ENCODE measurements at regions not wholly inside any gene's neighbourhood (a gene's known extent, or its start where the extent isn't known, plus 50 kb on each side); places are given as distances from the start of the nearest gene placed in this dataset.

- no peak for DNase-seq
Measured at GRCh38 chr5:33303579-33304095, 137.1 kb upstream of the TARS1 start.

- no peak for DNase-seq
Measured at GRCh38 chr5:33304601-33305000, 136.2 kb upstream of the TARS1 start.

GRCh38 chr5:33305572-33305971 is 135.2 kb upstream of the TARS1 start:
- no peak for DNase-seq

GRCh38 chr5:33306758-33307157 is 134.0 kb upstream of the TARS1 start:
- no peak for DNase-seq

- DNase-seq: no peak
Measured at GRCh38 chr5:33308586-33308985, 132.2 kb upstream of the TARS1 start.

- DNase-seq: no peak
Measured at GRCh38 chr5:33309068-33309467, 131.7 kb upstream of the TARS1 start.

GRCh38 chr5:33309536-33310345 is 131.0 kb upstream of the TARS1 start:
- DNase-seq: no peak

- DNase-seq: no peak
Measured at GRCh38 chr5:33310451-33310850, 130.3 kb upstream of the TARS1 start.

GRCh38 chr5:33311893-33312292 is 128.9 kb upstream of the TARS1 start:
- DNase-seq: no peak

- no peak for DNase-seq
Measured at GRCh38 chr5:33312571-33313549, 127.9 kb upstream of the TARS1 start.

GRCh38 chr5:33315189-33315588 is 125.6 kb upstream of the TARS1 start:
- no peak for DNase-seq

- no peak for DNase-seq
Measured at GRCh38 chr5:33316773-33317172, 124.0 kb upstream of the TARS1 start.

- DNase-seq: no peak
Measured at GRCh38 chr5:33317271-33317670, 123.5 kb upstream of the TARS1 start.

GRCh38 chr5:33319151-33319550 is 121.6 kb upstream of the TARS1 start:
- DNase-seq: no peak

GRCh38 chr5:33319841-33320240 is 120.9 kb upstream of the TARS1 start:
- no peak for DNase-seq

GRCh38 chr5:33321026-33321425 is 119.7 kb upstream of the TARS1 start:
- DNase-seq: no peak

- no peak for DNase-seq
Measured at GRCh38 chr5:33322632-33323031, 118.1 kb upstream of the TARS1 start.

- DNase-seq: no peak
Measured at GRCh38 chr5:33324667-33325307, 116.0 kb upstream of the TARS1 start.

GRCh38 chr5:33328818-33329217 is 111.9 kb upstream of the TARS1 start:
- no peak for DNase-seq

- DNase-seq: no peak
Measured at GRCh38 chr5:33329891-33330290, 110.9 kb upstream of the TARS1 start.

- no peak for DNase-seq
Measured at GRCh38 chr5:33330426-33330825, 110.3 kb upstream of the TARS1 start.

GRCh38 chr5:33330992-33331391 is 109.8 kb upstream of the TARS1 start:
- DNase-seq: no peak

- no peak for DNase-seq
Measured at GRCh38 chr5:33332804-33333203, 108.0 kb upstream of the TARS1 start.

All from GDM1 (cell line).